ENCODE measurements at regions not wholly inside any gene's neighbourhood (a gene's known extent, or its start where the extent isn't known, plus 50 kb on each side); places are given as distances from the start of the nearest gene placed in this dataset.

- TF ChIP-seq CTCF (IDR thresholded peaks at IDR 0.05) = no peak
- TF ChIP-seq EHF (CRISPR knock-in tag; IDR thresholded peaks at IDR 0.05) = no peak
Observed at GRCh38 chr4:33772582-33772981, 2471.7 kb downstream of the ARAP2 start.
